ENCODE measurements at regions not wholly inside any gene's neighbourhood (a gene's known extent, or its start where the extent isn't known, plus 50 kb on each side); places are given as distances from the start of the nearest gene placed in this dataset.
A peak's percentile ranks its signal among the peaks of the same experiment; 100 is the strongest.

GRCh38 chr4:169818063-169818679 lies 60.4 kb upstream of the HPF1 start:
- DNase-seq (ENCODE audit: low read depth): peak; percentile 22
- no peak for TF ChIP-seq MYC (IDR thresholded peaks at IDR 0.05; ENCODE audit: low read depth, low read length)
- TF ChIP-seq MAX (IDR thresholded peaks at IDR 0.05; ENCODE audit: low read depth, low read length): no peak
- TF ChIP-seq POLR2A (IDR thresholded peaks at IDR 0.05; ENCODE audit: extremely low read depth, insufficient read length): no peak
- no peak for TF ChIP-seq CTCF (IDR thresholded peaks at IDR 0.05; ENCODE audit: low read depth, low read length)
- H3K4me3 ChIP-seq (ENCODE audit: low read depth, low read length): no peak overlapping the region

GRCh38 chr4:169815606-169816005 lies 57.9 kb upstream of the HPF1 start:
- no peak for TF ChIP-seq POLR2A (IDR thresholded peaks at IDR 0.05; ENCODE audit: extremely low read depth, insufficient read length)
- no peak for DNase-seq (ENCODE audit: low read depth)

GRCh38 chr4:169811476-169811875 lies 53.7 kb upstream of the HPF1 start:
- DNase-seq (ENCODE audit: low read depth): no peak
- TF ChIP-seq POLR2A (IDR thresholded peaks at IDR 0.05; ENCODE audit: extremely low read depth, insufficient read length) (no peak), MAX (IDR thresholded peaks at IDR 0.05; ENCODE audit: low read depth, low read length) (no peak), MYC (IDR thresholded peaks at IDR 0.05; ENCODE audit: low read depth, low read length) (no peak), CTCF (IDR thresholded peaks at IDR 0.05; ENCODE audit: low read depth, low read length) (no peak)
- no peak overlapping the region for H3K4me3 ChIP-seq (ENCODE audit: low read depth, low read length)

More at GRCh38 chr4:169815606-169816005, 57.9 kb upstream of the HPF1 start:
- no peak overlapping the region for H3K4me3 ChIP-seq (ENCODE audit: low read depth, low read length)

GRCh38 chr4:169810325-169811323 lies 52.9 kb upstream of the HPF1 start:
- no peak for TF ChIP-seq MAX (IDR thresholded peaks at IDR 0.05; ENCODE audit: low read depth, low read length)
- peak; percentile 58 for TF ChIP-seq CTCF (IDR thresholded peaks at IDR 0.05; ENCODE audit: low read depth, low read length)
- H3K4me3 ChIP-seq (ENCODE audit: low read depth, low read length): no peak overlapping the region
- peak; percentile 71 for DNase-seq (ENCODE audit: low read depth)

- H3K4me3 ChIP-seq (ENCODE audit: low read depth, low read length): no peak overlapping the region
- DNase-seq (ENCODE audit: low read depth): no peak
- TF ChIP-seq CTCF (IDR thresholded peaks at IDR 0.05; ENCODE audit: low read depth, low read length) (no peak), MYC (IDR thresholded peaks at IDR 0.05; ENCODE audit: low read depth, low read length) (no peak)
These were observed 50.3 kb upstream of the HPF1 start for GRCh38 chr4:169807934-169808509.

Data from NB4 (cell line).